IMR-90 (cell line): ENCODE measurements at regions not wholly inside any gene's neighbourhood (a gene's known extent, or its start where the extent isn't known, plus 50 kb on each side); places are given as distances from the start of the nearest gene placed in this dataset.

Experiments
- CTCF ChIP-seq: conservative IDR thresholded peaks from 2 replicates; pipeline ENCODE4 v1.5.1; 2012; ENCODE audit warnings: mild to moderate bottlenecking, low read depth, low read length, improper control_type of control experiment
- POLR2A ChIP-seq: IDR thresholded peaks from 2 replicates; pipeline ENCODE4 v1.6.1; 2012; ENCODE audit warnings: mild to moderate bottlenecking, low read depth, low read length

DNA sequence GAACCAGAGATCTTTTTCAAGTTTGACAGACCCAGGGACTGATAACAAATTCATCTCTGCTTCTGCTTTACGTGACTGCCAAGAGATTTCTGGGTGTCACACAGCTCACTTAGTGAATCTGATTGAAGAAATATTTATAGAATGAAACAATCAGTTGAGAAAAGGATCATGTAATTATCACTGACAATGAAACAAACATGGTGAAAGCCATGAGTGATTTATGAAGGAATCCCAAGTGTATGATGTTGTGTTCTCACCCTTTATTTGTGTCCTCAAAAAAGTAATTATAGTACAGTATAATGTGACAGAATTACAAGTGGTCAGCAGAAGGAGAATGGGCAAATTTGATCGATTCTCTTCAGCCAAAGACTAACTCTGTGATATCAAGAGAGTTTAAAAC, 177.3 kb downstream of the BMP4 start:
- no peak for TF ChIP-seq CTCF
- no peak for TF ChIP-seq POLR2A
